22Rv1 (cell line): ENCODE measurements at regions not wholly inside any gene's neighbourhood (a gene's known extent, or its start where the extent isn't known, plus 50 kb on each side); places are given as distances from the start of the nearest gene placed in this dataset.

ENCODE experiments used
- CTCF ChIP-seq: fragments of 450-650 bp; IDR thresholded peaks from 2 replicates; pipeline ENCODE4 v1.5.1; 2017; ENCODE audit warnings: mild to moderate bottlenecking
- ZFX ChIP-seq: fragments of 450-650 bp; IDR thresholded peaks from 2 replicates; pipeline ENCODE4 v1.6.1; 2017; ENCODE audit warnings: antibody characterized with exemption, borderline replicate concordance

GRCh38 chr5:62144401-62145022, 161.5 kb upstream of the KIF2A start:
- TF ChIP-seq CTCF: no peak
- no peak for TF ChIP-seq ZFX
